NCI-H1092 (cell line): ENCODE measurements at regions not wholly inside any gene's neighbourhood (a gene's known extent, or its start where the extent isn't known, plus 50 kb on each side); places are given as distances from the start of the nearest gene placed in this dataset.
"Not testable (repeated sequence)": the region's sequence is repeated elsewhere in the genome, so short reads cannot be mapped to it uniquely, and the experiment has no call there.

Experiments used
- DNase-seq: peaks from one replicate; lab custom pipeline; 2025; lab: John Stamatoyannopoulos, UW

DNA sequence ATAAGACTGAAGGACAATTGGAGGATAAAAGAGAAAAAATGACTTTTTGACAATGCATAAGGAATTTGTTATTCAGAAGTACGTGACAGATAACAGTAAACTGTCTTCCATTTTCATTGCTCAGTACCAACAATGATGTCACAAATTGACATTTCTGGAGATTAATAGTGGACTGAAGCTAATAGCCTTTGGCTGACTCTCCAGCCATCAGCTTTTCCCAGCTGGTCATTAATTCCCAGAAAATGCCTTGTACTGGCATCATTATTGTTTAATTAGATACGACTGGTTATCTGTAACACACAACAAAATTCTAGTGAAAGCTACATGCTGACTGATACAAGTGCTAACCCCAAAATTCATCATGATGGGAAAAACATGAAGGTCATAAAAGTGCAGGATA is 147.9 kb upstream of the FGF13 start:
- DNase-seq, result no peak

DNA sequence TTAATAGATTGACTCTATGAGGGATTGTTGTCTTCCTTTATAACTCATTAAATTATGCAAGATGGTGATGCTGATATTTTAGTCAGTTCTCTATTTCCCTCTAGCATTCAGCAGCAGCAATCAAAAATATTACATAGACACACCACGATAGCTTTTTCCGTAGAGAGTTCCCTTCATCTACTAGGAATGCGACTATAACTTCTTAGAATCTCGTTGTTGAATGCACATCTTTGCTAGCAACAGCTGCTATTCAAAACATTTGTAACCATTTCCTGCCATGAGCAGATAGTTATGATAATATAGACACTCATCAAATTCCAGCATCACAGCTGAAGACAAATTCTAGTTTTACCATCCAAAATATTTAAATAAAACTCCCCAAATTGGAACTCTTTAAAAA is 147.4 kb upstream of the FGF13 start:
- no peak for DNase-seq

DNA sequence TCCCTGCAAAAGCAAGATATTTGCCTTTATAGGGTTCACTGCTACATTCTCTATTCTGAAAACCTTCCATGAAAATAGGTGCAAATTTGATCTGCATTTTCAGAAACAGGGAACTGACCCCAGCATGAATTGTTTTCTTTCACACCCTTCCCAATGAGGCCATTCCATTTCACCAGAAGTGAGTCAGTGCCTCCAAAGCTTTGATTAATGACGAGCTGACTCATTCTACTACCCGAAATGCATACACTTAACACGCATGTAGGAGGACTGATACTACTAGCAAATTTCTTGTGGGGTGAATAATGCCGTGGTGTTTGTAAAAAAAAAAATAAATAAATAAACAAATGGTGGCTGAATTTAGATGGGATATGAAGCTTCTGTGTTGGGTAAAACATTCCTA is 146.9 kb upstream of the FGF13 start:
- DNase-seq, result no peak

DNA sequence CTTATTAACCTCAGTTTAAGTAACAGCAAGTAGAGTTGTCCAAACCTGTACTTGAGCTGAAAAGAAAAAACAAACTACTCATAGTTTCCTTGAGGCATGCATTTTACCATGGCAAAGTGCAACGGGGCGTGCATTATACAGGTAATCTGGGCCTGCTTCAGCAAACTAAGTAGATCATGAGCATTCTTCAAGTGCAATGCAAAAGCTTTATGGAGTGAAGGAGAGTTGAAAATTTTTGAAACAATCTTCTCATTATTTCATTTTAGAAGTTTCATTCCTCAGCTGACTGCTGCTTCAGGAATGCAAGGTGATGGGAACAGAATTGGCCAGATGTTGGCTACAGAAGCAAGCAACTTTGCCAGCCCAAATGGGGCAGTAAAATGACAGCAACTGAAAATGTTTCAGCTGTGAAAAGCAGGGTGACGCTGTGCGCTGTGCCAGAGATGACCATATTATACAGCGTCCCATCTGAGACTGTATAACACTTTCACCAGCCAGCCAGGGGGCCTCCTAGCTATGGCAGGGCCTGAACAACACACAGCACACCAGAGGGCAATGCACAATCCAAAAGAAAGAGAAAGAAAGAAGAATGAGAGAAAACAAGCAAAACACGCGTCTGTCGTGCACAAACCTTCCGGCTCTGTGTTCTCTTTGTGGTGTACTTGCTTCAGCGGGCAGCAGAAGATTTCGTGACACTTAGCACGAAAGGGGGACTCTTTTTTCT is 145.5 kb upstream of the FGF13 start:
- DNase-seq, result no peak

DNA sequence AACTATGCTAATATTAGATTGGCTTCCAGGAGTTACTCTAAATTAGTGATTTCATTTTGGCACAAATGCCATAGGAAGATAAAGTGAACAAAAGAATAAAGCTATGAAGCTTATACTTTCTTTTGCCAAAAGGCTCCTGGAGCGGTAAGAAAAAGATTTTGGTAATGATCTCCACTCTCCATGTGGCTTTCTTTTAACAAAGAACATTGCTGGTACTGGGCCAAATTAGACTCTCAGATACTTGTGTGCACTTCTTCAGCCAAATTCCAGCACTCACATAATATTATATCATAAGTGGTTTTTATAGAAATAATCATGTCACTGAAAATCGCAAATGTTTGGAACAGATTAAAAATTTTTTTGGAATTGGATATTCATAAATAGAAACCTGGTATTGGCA is 142.4 kb upstream of the FGF13 start:
- no peak for DNase-seq

DNA sequence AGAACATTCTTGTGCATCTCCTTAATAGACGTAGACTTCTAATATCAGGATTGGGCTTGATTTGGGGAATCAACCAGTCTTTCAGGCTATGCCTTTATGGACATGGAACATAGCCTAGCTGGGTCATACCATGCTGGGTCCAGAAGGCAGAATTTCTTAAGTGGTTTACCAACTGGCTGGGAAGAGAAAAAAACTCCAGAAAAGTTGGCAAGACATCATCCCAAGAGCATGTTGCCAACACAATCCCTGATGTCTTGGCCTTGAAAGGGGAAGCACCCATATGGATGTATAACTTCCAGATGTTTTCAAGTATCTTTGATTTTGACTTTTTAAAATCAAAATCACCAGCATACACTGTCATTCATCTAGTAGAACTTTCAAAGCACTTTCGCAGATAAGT is 138.0 kb upstream of the FGF13 start:
- DNase-seq, result no peak

DNA sequence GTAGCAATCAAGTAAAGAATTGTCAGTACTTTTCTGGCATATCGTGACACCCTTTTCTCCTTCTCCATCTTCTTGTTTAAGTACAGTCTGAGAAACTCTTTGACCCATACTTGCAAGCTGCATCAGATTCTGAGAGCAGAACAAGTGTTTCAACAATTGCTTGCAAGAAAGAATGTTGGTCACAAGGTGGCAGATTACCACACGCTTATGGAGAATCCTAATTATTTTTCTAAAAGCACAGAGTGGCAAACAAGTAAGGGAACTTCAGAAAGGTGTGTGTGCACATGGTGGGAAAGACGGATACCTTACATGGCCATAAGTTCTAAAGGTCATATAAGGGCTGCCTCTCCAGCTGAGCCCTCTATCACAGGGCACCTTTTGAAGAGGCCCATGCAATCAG is 136.4 kb upstream of the FGF13 start:
- no peak for DNase-seq

DNA sequence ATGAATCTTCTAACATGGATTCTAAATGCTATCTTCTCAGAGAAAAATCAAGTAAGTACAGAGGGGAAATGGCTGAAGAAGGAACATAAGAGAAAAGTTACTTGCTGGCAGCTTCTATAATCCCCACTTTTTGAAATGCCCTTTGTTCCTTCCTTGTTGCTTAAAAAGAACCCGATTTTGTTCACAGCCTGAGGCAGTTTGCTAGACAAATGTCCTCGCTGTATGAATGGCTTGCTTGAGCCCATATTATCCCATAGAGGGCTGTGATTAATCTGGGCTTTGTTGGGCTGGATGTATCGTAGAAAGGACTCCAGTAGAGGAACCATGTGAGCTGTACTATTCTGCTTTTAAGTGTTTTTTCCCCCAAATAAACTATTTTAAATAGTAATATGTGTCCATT is 134.3 kb upstream of the FGF13 start:
- DNase-seq, result no peak

DNA sequence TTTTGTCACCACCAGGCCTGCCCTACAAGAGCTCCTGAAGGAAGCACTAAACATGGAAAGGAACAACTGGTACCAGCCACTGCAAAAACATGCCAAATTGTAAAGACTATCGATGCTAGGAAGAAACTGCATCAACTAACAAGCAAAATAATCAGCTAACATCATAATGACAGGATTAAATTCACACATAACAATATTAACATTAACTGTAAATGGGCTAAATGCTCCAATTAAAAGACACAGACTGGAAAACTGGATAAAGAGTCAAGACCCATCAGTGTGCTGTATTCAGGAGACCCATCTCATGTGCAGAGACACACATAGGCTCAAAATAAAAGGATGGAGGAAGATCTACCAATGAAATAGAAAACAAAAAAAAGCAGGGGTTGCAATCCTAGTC is 95.9 kb upstream of the FGF13 start:
- DNase-seq, result not testable (repeated sequence)

DNA sequence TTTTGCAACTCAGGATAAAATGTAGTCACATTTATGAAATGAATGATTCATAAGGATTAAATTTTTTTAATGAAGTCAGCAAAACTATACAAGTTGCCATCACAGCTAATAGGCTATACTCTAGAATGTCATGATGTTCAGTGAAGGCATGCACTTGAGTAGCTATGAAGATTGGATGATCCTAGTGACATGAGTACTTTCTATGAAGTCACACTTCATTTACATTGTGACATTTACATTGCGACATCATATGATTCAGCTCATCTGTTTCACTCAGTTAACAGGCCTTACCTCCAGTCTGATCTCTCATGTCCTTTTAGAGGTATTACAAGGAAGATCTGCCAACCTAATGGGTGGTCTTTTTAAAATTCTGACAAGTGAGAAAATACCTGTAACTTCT is 82.7 kb upstream of the FGF13 start:
- DNase-seq, result no peak

DNA sequence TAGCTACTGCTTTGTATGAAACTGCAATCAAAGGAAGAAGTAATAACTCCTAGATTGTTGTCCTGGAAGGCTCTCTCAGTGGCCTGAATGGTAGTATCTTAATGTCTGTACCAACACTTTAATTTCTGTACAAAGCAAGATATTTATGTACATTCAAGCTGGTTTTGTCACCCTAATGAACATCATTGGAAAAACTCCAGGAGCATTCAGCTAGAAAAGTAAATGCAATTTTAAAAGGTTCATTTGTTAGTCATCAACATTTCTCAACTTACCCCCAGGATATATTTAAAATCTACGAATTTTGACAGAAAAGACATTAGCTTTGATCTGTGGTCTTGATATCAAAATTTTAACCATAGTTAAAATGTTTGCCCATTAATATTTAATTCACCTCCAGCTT is 80.0 kb upstream of the FGF13 start:
- no peak for DNase-seq

DNA sequence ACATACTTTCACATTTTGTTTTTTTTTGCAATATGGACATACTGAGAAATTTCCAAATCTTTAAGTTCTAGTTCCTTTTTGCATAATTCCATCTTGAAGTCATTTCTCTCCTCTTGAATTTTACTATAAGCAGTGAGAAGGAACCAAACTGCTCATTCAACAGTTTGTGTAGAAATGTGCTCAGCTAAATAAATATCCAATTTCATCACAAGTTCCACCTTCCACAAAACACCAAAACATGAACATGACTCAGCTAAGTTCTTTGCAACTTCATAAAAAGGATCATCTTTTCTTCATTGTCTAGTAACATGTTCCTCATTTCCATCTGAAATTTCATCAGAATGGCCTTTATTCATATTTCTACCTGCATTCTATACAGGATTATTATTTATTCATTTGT is 77.3 kb upstream of the FGF13 start:
- no peak for DNase-seq

DNA sequence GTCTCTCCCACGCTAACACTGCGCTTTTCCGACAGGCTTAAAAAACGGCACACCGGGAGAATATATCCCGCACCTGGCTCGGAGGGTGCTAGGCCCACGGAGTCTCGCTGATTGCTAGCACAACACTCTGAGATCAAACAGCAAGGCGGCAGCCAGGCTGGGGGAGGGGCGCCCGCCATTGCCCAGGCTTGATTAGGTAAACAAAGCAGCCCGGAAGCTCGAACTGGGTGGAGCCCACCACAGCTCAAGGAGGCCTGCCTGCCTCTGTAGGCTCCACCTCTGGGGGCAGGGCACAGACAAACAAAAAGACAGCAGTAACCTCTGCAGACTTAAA is 67.0 kb upstream of the FGF13 start:
- not testable (repeated sequence) for DNase-seq

DNA sequence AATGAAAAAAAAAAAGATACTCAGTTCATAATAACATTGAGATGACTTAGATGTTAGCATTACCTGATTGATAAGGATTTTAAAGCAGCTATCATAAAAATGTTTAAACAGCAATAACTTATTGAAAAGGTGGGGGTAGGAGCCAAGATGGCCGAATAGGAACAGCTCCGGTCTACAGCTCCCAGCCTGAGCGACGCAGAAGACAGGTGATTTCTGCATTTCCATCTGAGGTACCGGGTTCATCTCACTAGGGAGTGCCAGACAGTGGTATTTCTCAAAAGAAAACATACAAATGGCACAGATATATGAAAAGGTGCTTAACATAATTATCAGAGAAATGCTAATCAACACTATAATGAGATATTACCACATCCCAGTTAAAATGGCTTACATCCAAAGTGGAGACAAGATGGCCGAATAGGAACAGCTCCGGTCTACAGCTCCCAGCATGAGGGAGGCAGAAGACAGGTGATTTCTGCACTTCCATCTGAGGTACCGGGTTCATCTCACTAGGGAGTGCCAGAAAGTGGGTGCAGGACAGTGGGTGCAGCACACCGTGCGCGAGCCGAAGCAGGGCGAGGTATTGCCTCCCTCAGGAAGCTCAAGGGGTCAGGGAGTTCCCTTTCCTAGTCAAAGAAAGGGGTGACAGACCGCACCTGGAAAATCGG is 66.5 kb upstream of the FGF13 start:
- not testable (repeated sequence) for DNase-seq

DNA sequence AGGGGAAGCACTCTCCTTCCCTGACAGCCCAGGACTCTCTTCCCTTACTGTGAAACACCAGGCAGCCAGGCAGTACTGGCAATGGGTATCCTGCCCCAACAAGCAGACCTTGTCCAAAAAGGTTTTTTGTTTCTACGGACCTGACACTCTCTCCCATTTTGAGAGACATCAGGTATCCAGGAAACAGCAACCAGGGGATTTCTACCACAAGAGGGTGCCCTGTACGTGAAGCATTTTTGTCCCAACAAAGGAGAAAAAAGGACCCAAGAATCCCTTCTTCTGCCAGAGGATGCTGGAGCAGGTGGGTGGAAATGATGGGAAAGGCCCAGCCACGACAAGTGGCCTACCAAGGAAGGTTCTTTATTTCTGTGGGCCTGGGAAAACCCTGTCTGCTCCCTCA is 65.7 kb upstream of the FGF13 start:
- DNase-seq, result no peak

DNA sequence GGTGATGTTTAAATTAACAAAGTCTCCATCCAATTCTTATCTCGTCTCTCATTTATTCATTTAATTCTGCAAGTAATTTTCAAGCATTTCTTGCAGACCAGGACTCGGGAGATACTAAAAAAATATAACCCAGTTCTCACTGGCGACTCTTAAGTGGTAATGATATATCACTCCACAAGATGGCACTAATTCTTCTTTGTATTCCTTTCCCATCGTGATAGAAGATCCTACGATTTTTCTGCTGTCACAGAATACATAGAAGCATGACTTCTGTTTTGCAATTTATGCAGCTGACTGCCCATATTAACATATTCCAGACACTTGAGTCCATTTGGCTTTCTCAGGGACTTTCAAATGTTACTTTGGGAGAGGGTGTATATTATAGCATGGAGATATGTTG is 64.0 kb upstream of the FGF13 start:
- DNase-seq, result no peak

DNA sequence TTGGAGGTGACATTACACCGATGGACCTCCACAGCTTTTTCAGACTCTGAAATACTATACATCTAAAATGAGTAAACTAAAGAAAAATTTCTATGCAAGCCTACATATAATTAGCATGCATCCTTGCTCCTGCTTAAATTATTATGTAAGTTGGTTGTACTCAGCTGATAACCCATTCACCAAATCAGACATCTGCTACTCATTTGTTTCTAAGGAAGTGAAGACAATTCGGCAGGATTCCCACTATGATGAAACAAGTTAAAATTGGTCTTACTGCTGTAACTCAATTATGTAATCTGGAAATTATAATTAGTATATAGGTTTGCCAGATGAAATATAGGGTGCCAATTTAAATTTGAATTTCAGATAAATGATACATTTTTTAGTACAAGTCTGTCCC is 59.5 kb upstream of the FGF13 start:
- no peak for DNase-seq

DNA sequence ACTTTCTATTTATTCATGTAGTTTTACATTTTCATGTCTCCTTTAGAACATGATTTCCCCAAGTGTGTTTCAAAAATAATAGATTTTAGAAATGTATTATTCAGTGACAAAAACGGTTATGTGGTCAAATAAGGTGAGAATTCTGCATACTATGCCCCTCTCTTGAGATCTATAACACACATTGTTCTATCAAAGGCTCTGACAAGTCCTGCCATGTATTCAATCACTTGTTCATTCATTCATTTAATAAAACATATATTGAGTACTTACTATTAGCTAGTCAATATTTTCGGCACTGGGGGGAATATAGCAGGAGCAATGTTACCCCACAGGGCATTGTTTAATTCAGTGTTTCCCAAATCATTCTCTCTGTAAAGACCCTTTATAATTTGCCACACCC is 58.4 kb upstream of the FGF13 start:
- DNase-seq, result no peak

DNA sequence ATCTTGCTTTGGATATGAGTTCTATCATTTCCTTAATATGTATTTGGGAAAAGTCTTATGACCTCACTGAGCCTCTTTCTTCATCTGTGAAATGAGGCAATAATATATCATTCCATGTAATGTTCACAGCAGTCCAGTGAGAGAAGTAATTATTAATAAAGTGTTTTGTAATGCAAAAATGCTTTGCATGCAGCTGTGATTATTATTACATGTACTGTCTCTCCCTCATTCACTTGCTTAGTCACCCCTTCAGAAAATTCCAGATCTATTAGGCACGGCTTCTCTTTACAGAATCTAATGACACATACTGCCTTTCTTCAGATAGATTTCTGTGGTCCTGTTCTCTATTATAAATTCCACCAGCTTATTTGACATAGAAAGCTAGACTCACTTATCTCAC is 53.5 kb upstream of the FGF13 start:
- DNase-seq, result no peak

DNA sequence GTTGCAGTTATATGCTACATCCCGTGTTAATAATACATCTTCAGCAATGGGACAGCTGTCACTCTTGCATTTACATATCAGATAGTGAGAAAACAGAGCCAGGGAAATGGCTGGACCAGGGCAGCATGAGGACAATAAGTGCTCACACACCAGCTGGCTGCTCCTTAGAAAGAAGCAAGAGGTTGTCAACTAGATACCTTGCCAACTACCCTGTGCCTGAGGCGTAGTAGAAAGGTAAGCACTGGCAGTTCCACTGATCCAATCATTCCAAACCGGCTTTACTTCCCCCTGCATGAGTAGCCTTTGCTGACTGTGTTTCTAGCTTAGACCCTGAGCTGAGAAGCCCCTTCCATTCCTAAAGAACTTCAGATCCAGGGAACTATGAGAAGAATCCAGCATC is 52.2 kb upstream of the FGF13 start:
- DNase-seq, result no peak

DNA sequence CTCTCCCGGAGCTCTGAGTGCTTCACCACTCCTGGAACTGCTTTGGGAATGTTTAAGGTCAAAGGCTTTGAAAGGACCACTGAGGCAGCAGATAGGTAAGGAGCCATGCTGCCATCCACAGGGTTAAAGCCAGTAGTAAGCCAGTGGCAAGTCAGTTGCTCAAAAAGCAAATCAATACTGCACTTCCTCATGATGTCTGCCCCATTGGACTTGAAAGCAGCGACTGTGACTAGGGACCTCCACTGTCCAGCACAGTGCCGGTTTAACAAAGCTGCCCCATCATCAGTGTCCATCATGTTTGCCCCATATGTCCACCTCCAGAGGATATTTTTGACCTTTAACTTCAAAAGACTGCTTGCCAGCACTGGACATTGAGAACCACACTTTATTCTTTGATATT is 49.9 kb upstream of the FGF13 start:
- DNase-seq, result no peak
